PC-3 (cell line): ENCODE measurements at regions not wholly inside any gene's neighbourhood (a gene's known extent, or its start where the extent isn't known, plus 50 kb on each side); places are given as distances from the start of the nearest gene placed in this dataset.

ENCODE experiments used
- ATAC-seq: fragments of 200-7000 bp; cut with Tn5 transposase; 2 replicates; pipeline ENCODE4 v1.9.1; 2020; ENCODE audit warnings: mild to moderate bottlenecking, moderate library complexity
- BruUV-seq: library from RNA; stranded (reverse); fragments of 400-500 nt; replicated peaks from 2 replicates; lab custom pipeline; 2021; lab: Mats Ljungman, UMichigan
- CTCF ChIA-PET: fragments of 300-600 bp; sonication (Branson Sonifier 250); formaldehyde crosslinking; loops from one replicate; lab custom pipeline; 2022; ENCODE audit warnings: antibody characterized with exemption; lab: Charles Lee
- POLR2A ChIA-PET: fragments of 300-600 bp; sonication (Branson Sonifier 250); formaldehyde crosslinking; loops from one replicate; lab custom pipeline; 2022; ENCODE audit warnings: antibody characterized with exemption; ENCODE audit not compliant: unreplicated experiment; lab: Charles Lee
- DNase-seq: peaks from one replicate; pipeline ENCODE4 v3.0.0-alpha.2; 2015
- H2AFZ ChIP-seq: fragments of 300-600 bp; sonication (generic); 2 replicates; pipeline ENCODE4 v1.6.0; 2016; ENCODE audit warnings: antibody characterized with exemption, low read length
- H3F3A ChIP-seq: fragments of 300-600 bp; sonication (generic); one replicate; pipeline ENCODE4 v1.6.0; 2017; ENCODE audit warnings: antibody characterized with exemption, low read length, control low read depth, mild to moderate bottlenecking; ENCODE audit not compliant: unreplicated experiment
- H3K27ac ChIP-seq: fragments of 300-600 bp; sonication (generic); 2 replicates; pipeline ENCODE4 v1.5.1; 2016; ENCODE audit warnings: mild to moderate bottlenecking, low read length
- H3K27me3 ChIP-seq: fragments of 300-600 bp; sonication (generic); 2 replicates; pipeline ENCODE4 v1.6.1; 2016; ENCODE audit warnings: low read length, mixed read lengths
- H3K36me3 ChIP-seq: fragments of 300-600 bp; sonication (generic); 2 replicates; pipeline ENCODE4 v1.6.1; 2016; ENCODE audit warnings: low read depth, mixed run types, low read length, mixed read lengths
- H3K4me1 ChIP-seq: fragments of 300-600 bp; sonication (generic); 2 replicates; pipeline ENCODE4 v1.5.1; 2016; ENCODE audit warnings: low read length; ENCODE audit not compliant: insufficient read depth
- H3K4me2 ChIP-seq: fragments of 300-600 bp; sonication (generic); 2 replicates; pipeline ENCODE4 v1.6.0; 2016; ENCODE audit warnings: low read length
- H3K4me3 ChIP-seq: fragments of 300-600 bp; sonication (generic); 2 replicates; pipeline ENCODE4 v1.5.1; 2016; ENCODE audit warnings: mild to moderate bottlenecking, low read length, mixed read lengths
- H3K79me2 ChIP-seq: fragments of 300-600 bp; sonication (generic); 2 replicates; pipeline ENCODE4 v1.6.1; 2017; ENCODE audit warnings: low read length, mixed read lengths
- H3K9ac ChIP-seq: fragments of 300-600 bp; sonication (generic); 2 replicates; pipeline ENCODE4 v1.6.0; 2016; ENCODE audit warnings: mild to moderate bottlenecking, low read length
- H3K9me2 ChIP-seq: fragments of 300-600 bp; sonication (generic); replicated peaks from 2 replicates; pipeline ENCODE4 v1.6.1; 2016; ENCODE audit warnings: mixed run types, low read length, mixed read lengths
- H3K9me3 ChIP-seq: fragments of 300-600 bp; sonication (generic); 2 replicates; pipeline ENCODE4 v1.6.1; 2016; ENCODE audit warnings: low read length, mixed read lengths
- H4K20me1 ChIP-seq: fragments of 300-600 bp; sonication (generic); 2 replicates; pipeline ENCODE4 v1.6.1; 2016; ENCODE audit warnings: low read length, mixed read lengths
- CTCF ChIP-seq: fragments of 300-600 bp; sonication (generic); conservative IDR thresholded peaks from 2 replicates; pipeline ENCODE4 v1.5.1; 2017; ENCODE audit warnings: antibody characterized with exemption, low read depth, mild to moderate bottlenecking, low read length
- EZH2 ChIP-seq: fragments of 300-600 bp; sonication (generic); IDR thresholded peaks from one replicate; pipeline ENCODE4 v1.6.1; 2017; ENCODE audit warnings: antibody characterized with exemption, mild to moderate bottlenecking, low read length; ENCODE audit not compliant: unreplicated experiment
- EZH2phosphoT487 ChIP-seq: fragments of 300-600 bp; sonication (generic); IDR thresholded peaks from 2 replicates; pipeline ENCODE4 v1.6.1; 2018; ENCODE audit warnings: mild to moderate bottlenecking, antibody characterized with exemption, low read length, borderline replicate concordance
- intact Hi-C: fragments of 100-400 bp; cut with micrococcal nuclease; formaldehyde crosslinking; loops from 2 replicates; pipeline ENCODE4 v1.9.0; 2023

- no TSS peak for BruUV-seq
- no peak overlapping the region for H2AFZ ChIP-seq
- H3K9ac ChIP-seq, result no peak overlapping the region
- no peaks in the 10 kb centered on the region for H4K20me1 ChIP-seq
- H3K9me2 ChIP-seq, result no peaks in the 10 kb centered on the region
- POLR2A ChIA-PET, result no interaction called here
- H3K4me1 ChIP-seq, result no peaks in the 10 kb centered on the region
- H3K9me3 ChIP-seq, result no peaks in the 10 kb centered on the region
- H3K4me3 ChIP-seq, result no peak overlapping the region
- no peak for DNase-seq
- no peaks in the 10 kb centered on the region for H3K79me2 ChIP-seq
- no peaks in the 10 kb centered on the region for H3F3A ChIP-seq
- H3K4me2 ChIP-seq, result no peak overlapping the region
- CTCF ChIA-PET, result no interaction called here
- intact Hi-C loops, result no loop called here
- TF ChIP-seq EZH2 (no peak), EZH2phosphoT487 (no peak), CTCF (no peak)
- no peak overlapping the region for H3K27ac ChIP-seq
- no peaks in the 10 kb centered on the region for H3K27me3 ChIP-seq
- H3K36me3 ChIP-seq, result no peaks in the 10 kb centered on the region
- no peak for ATAC-seq
Observed at GRCh38 chr1:143748906-143749305, 222.9 kb downstream of the FAM72C start.

DNA sequence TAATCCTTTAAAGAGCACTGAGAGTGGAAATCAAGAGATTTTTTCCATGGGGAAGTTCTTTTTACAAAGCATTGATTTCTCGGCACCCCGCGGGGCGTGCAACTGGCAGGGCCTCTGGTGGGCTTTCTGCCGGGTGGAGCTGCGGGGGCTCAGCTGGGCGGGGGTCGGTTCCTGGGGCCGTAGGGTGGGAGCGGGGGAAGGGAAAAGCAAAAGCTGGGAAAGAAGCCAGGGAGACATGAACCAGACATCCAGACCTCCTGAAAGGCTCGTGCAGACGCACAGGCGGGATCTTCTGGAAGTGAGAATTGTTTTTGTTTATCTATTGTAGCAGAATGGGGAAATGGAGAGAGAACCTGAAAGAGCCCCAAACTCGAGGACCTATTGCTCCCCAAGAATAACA lies 235.2 kb downstream of the FAM72C start:
- intact Hi-C loops, result no loop called here

More for the DNA sequence above, 235.2 kb downstream of the FAM72C start:
- ATAC-seq (no peak), DNase-seq (no peak)
- Histone ChIP-seq H3F3A (no peaks in the 10 kb centered on the region), H3K27ac (no peak overlapping the region), H4K20me1 (no peaks in the 10 kb centered on the region), H3K9me3 (no peaks in the 10 kb centered on the region), H3K9ac (no peak overlapping the region), H2AFZ (no peak overlapping the region), H3K36me3 (no peaks in the 10 kb centered on the region), H3K4me3 (no peak overlapping the region), H3K9me2 (no peaks in the 10 kb centered on the region), H3K79me2 (no peaks in the 10 kb centered on the region), H3K4me2 (no peak overlapping the region), H3K4me1 (no peaks in the 10 kb centered on the region), H3K27me3 (0 out of 2 replicates have a peak, but pooled peaks cover 15% of the 10 kb centered on the region)
- CTCF ChIA-PET, result no interaction called here
- BruUV-seq, result no TSS peak
- POLR2A ChIA-PET, result no interaction called here
- no peak for TF ChIP-seq EZH2phosphoT487
- no peak for TF ChIP-seq EZH2
- TF ChIP-seq CTCF, result no peak
